SH-SY5Y (cell line): ENCODE measurements at regions not wholly inside any gene's neighbourhood (a gene's known extent, or its start where the extent isn't known, plus 50 kb on each side); places are given as distances from the start of the nearest gene placed in this dataset.

ENCODE experiments used
- GATA2 ChIP-seq: IDR thresholded peaks from 2 replicates; pipeline ENCODE4 v1.6.1; 2011; ENCODE audit warnings: mild to moderate bottlenecking, low read depth, low read length
- GATA3 ChIP-seq: IDR thresholded peaks from 2 replicates; pipeline ENCODE4 v1.6.1; 2011; ENCODE audit warnings: low read depth, mild to moderate bottlenecking, low read length, moderate library complexity

DNA sequence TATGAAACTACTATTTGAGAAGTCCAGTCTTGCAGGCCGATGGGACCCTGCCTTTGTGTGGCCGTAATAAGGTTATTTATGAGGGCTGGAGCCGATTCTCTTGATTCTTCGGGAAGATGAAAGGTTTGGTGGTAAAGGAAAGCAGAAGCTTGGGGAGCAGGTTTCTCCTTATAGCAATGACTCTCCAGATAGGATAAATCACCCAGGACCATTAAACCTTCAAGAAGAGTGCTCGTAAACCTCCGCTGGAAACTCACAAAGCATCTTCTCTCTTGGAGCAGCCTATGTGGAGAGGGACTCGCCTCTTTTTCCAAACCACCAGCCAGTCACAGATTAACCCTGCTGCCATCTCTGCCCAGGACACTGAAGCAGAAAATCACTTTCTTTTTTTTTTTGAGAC lies 69.6 kb upstream of the SALL4 start:
- TF ChIP-seq GATA2 (no peak), GATA3 (no peak)

DNA sequence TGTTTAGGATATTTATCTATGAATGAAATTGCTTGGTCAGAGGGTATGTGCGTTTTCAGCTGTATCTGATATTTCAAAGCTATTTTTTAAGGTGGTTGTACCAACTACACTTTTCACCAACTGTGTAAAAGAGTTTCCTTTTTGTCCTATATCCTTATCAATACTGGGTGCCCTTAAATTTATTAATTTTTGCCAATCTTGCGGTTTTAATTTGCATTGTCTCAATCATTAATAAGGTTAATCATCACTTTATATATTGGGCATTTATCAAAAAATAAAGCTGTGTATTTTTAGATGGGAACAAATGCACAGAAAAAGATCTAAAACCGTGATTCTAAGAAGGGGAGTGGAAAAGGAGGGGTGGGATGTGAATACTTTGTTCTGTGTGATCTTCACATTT lies 66.7 kb upstream of the SALL4 start:
- no peak for TF ChIP-seq GATA3
- TF ChIP-seq GATA2, result no peak

DNA sequence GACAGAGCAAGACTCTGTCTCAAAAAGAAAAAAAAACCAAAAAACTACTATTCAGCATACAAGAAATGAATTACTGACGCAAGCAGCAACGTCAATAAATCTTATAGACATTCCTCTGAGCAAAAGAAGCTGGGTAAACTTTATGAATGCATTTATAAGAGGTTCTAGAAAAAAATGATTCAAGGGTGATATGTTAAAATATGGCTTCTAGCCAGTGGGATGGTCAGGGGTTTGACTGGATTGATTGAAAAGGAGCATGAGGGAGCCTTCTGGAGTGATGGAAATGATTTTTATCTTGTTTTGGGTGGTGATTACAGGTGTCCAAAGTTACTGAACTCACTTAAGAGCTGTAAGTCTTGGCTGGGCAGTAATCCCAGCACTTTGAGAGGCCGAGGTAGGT lies 64.9 kb upstream of the SALL4 start:
- no peak for TF ChIP-seq GATA2
- no peak for TF ChIP-seq GATA3

DNA sequence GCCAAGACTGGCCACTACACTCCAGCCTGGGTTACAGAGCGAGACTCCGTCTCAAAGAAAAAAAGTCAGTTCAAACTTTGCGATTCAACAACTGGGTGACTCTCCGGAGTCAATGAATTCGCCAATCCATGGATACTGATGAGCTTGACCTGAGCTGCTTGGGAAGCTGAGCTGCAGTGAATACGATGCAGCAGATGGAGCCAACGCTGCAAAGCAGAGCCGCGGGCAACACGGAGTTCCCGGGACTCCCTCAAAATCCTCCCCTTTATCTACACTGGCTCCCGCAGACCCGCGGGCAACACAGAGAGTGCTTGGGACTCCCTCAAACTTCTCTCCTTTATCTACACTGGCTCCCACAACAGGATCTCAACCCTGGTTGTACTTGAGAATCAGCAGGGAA lies 62.6 kb upstream of the SALL4 start:
- no peak for TF ChIP-seq GATA2
- TF ChIP-seq GATA3, result no peak

DNA sequence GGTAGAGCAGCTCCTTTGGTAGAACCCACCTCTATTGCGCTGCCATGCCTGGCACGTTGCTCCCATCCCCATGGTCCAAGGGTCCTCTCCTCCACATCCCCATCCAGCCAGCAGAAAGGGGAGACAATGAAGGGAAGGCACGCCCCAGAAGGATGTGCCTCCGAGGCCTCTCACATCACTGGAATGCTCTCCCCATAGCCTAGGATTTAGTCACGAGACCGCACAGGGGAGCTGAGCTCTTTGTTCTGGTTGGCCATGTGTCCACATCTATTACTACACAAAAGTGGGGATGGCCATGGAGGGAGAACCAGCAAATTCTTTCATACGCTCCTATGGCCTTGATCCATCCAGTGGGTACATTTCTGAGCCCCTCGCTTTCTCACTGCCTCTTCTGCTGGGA lies 60.5 kb upstream of the SALL4 start:
- TF ChIP-seq GATA3 (no peak), GATA2 (no peak)

DNA sequence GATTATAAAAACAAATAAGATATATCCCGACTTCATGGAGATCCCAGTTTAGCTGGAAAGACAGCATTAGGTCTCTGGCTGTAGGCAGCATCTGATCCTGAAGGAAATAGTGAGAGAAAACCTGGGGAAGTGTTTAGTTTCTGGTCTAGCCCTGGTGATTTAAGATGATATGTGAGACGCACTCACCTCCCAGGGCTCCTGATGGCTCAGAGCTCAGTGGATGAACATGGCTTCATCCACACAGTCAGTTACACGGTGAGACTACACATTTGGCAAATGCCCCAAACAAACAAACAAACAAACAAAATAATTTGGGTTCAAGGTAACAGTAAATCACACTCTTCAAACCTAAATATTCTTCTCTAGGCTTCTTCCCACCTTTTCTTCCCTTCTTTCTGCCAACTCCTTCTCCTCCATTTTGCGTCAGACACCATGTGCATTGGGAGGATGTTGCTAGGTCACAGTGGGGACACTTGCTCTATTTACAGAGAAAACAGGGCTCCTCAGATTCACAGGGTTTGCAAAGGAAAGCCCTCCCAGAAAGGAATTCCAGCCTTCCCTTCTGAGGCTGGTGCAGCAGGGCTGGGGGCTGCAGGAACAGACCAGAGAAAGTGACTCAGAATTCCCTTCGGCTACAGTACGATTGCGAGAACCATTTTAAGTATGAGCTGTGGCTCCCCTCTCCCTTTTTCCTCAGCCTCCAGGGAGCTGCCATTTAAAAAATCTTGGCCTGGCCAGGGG lies 59.6 kb upstream of the SALL4 start:
- TF ChIP-seq GATA2 (no peak), GATA3 (no peak)

DNA sequence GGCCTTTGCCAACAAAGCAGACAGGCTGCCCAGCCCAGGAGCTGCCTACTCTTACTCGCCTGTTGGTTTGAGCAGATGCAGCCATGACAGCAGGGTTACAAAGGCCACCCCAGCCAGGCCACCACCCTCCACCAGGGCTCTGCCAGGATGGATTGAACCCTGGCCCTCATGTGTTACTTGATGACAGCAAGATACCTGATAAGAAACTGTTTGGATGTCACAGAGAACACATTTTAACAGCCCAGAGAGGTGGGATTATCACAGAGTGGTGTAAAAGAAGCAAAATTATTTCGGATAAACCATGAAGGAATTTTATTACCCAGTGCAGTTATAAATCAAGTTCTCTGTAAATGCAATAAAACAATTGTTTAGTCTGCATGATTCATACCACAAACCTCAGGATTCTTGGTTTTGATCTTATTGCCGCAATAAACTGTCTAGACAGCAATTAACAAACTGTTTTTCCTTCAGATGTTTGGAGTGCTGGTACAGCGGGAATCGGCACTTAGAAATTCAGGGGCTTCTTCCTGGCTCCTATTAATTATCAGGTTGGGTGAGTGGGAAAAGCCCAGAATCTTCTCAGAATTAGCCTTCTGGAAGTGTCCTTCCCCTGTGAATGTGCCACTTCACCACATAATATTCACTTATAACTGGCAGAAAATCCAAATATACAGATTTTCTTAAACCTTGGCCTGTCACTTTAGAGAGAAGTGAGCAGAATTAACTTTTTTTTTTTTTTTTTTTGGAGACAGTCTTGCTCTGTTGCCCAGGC lies 58.0 kb upstream of the SALL4 start:
- TF ChIP-seq GATA3 (no peak), GATA2 (no peak)

DNA sequence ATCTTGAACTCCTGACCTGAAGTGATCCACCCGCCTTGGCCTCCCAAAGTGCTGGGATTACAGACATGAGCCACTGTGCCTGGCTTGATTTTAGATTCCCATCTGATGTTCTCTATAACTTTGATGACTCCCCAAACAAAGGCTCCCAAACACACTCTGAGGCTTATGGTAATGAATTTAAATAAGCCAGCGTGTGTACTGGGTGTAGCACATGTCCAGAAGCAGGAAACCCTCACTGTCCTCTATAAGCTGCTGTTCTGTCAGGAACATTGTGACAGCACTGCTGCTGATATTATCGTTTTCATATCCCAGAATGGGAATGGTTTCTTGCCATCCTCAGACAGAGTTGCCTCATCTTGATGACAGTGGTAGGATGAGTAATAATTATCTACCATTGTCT lies 54.1 kb upstream of the SALL4 start:
- TF ChIP-seq GATA2 (no peak), GATA3 (no peak)

DNA sequence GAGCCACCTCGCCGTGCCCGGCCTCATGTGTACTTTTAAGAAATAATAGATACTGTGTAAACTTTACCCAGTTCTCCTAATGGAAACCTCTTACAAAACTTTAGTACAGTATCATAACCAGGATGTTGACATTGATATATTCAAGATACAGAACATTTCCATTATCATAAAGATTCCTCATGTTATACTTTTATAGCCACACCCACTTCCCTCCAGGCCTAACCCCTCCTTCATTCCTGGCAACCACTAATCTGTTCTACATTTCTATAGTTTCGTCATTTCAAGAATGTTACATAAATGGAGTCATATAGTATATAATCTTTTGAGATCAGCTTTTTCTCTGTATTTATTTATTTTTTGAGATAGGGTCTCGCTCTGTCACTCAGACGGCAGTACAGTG lies 52.6 kb upstream of the SALL4 start:
- no peak for TF ChIP-seq GATA2
- TF ChIP-seq GATA3, result no peak
